Cardiac fibroblast (primary cell): ENCODE measurements at regions not wholly inside any gene's neighbourhood (a gene's known extent, or its start where the extent isn't known, plus 50 kb on each side); places are given as distances from the start of the nearest gene placed in this dataset.

Experiments
- DNase-seq, 2 donors: peaks; one replicate each; pipeline versions ENCODE4 v3.0.0 to v3.0.0-alpha.2; 2010; ENCODE audit warnings: low read depth in 2 of 2
- H3K4me3 ChIP-seq, 2 donors: replicated peaks in 1 of 2; 1 replicate in 1 of 2; 2 replicates in 1 of 2; pipeline ENCODE4 v1.5.1; 2011; ENCODE audit warnings: low read depth in 2 of 2, low read length in 2 of 2, mild to moderate bottlenecking in 2 of 2, moderate library complexity in 1 of 2
- CTCF ChIP-seq: IDR thresholded peaks from one replicate; pipeline ENCODE4 v1.5.1; 2011; ENCODE audit warnings: low read depth, mild to moderate bottlenecking, low read length, inconsistent platforms

- DNase-seq, result no peak
- TF ChIP-seq CTCF, result no peak
- no peak overlapping the region for H3K4me3 ChIP-seq
These were observed 164.3 kb upstream of the ZC3H12A start for GRCh38 chr1:37310064-37310463.

- no peak for DNase-seq
- no peak overlapping the region for H3K4me3 ChIP-seq
- TF ChIP-seq CTCF, result no peak
These were observed 159.0 kb upstream of the ZC3H12A start for GRCh38 chr1:37315371-37315846.

- no peak for DNase-seq
- TF ChIP-seq CTCF, result no peak
- no peak overlapping the region for H3K4me3 ChIP-seq
These were observed 156.4 kb upstream of the ZC3H12A start for GRCh38 chr1:37317870-37318467.

GRCh38 chr1:37318490-37318889 is 155.9 kb upstream of the ZC3H12A start:
- no peak for DNase-seq
- TF ChIP-seq CTCF, result no peak
- no peak overlapping the region for H3K4me3 ChIP-seq

GRCh38 chr1:37319284-37319683 is 155.1 kb upstream of the ZC3H12A start:
- no peak for TF ChIP-seq CTCF

GRCh38 chr1:37323486-37324377 is 150.6 kb upstream of the ZC3H12A start:
- TF ChIP-seq CTCF, result peak; percentile 76

More at GRCh38 chr1:37319284-37319683, 155.1 kb upstream of the ZC3H12A start:
- no peak for DNase-seq
- no peak overlapping the region for H3K4me3 ChIP-seq

More at GRCh38 chr1:37323486-37324377, 150.6 kb upstream of the ZC3H12A start:
- DNase-seq, result peak; percentile 3 to 36
- H3K4me3 ChIP-seq, result no peak overlapping the region
